DOHH2 (cell line): ENCODE measurements at regions not wholly inside any gene's neighbourhood (a gene's known extent, or its start where the extent isn't known, plus 50 kb on each side); places are given as distances from the start of the nearest gene placed in this dataset.

Source experiments
- CTCF ChIP-seq: fragments of 200-600 bp; sonication (generic); IDR thresholded peaks from one replicate; pipeline ENCODE4 v1.5.1; 2014; ENCODE audit warnings: antibody characterized with exemption, mild to moderate bottlenecking, low read depth, low read length; ENCODE audit not compliant: poor library complexity, severe bottlenecking
- EZH2phosphoT487 ChIP-seq: fragments of 200-600 bp; sonication (generic); IDR thresholded peaks from 2 replicates; pipeline ENCODE4 v1.6.1; 2017; ENCODE audit warnings: borderline replicate concordance, mild to moderate bottlenecking, antibody characterized with exemption, low read length, moderate library complexity, mixed read lengths

GRCh38 chr22:23388517-23388890 is 191.6 kb downstream of the IGLL1 start:
- TF ChIP-seq CTCF (no peak), EZH2phosphoT487 (no peak)
